Calu3 (cell line): ENCODE measurements at regions not wholly inside any gene's neighbourhood (a gene's known extent, or its start where the extent isn't known, plus 50 kb on each side); places are given as distances from the start of the nearest gene placed in this dataset.
"Not testable (repeated sequence)": the region's sequence is repeated elsewhere in the genome, so short reads cannot be mapped to it uniquely, and the experiment has no call there.

Experiments used
- BruUV-seq: library from RNA; stranded (reverse); fragments of 400-500 nt; replicated peaks from 2 replicates; lab custom pipeline; 2021; lab: Mats Ljungman, UMichigan
- CTCF ChIA-PET: fragments of 300-600 bp; sonication (Branson Sonifier 250); formaldehyde crosslinking; loops from one replicate; lab custom pipeline; 2022; ENCODE audit warnings: antibody characterized with exemption; lab: Charles Lee
- DNase-seq: peaks from one replicate; pipeline ENCODE4 v3.0.0; 2022
- H3K27ac Mint-ChIP-seq: one replicate; pipeline ENCODE4 v1.8.0; 2022; ENCODE audit warnings: mixed read lengths; ENCODE audit not compliant: unreplicated experiment
- H3K27me3 Mint-ChIP-seq: one replicate; pipeline ENCODE4 v1.8.0; 2022; ENCODE audit warnings: mixed read lengths; ENCODE audit not compliant: unreplicated experiment
- H3K36me3 Mint-ChIP-seq: one replicate; pipeline ENCODE4 v1.8.0; 2022; ENCODE audit warnings: mild to moderate bottlenecking, moderate library complexity, mixed read lengths; ENCODE audit not compliant: insufficient read depth, unreplicated experiment
- H3K4me1 Mint-ChIP-seq: one replicate; pipeline ENCODE4 v1.8.0; 2022; ENCODE audit warnings: mild to moderate bottlenecking, low read depth, mixed read lengths; ENCODE audit not compliant: unreplicated experiment
- H3K4me3 Mint-ChIP-seq: one replicate; pipeline ENCODE4 v1.8.0; 2022; ENCODE audit warnings: mild to moderate bottlenecking, low read depth, moderate library complexity, mixed read lengths; ENCODE audit not compliant: unreplicated experiment
- H3K9me3 Mint-ChIP-seq: one replicate; pipeline ENCODE4 v1.8.0; 2022; ENCODE audit warnings: low read depth, mixed read lengths; ENCODE audit not compliant: unreplicated experiment
- CTCF ChIP-seq: fragments of 200-600 bp; IDR thresholded peaks from one replicate; pipeline ENCODE4 v1.8.0; 2022; ENCODE audit warnings: antibody characterized with exemption; ENCODE audit not compliant: unreplicated experiment
- intact Hi-C: fragments of 100-400 bp; cut with micrococcal nuclease; formaldehyde crosslinking; loops from one replicate; pipeline ENCODE4 v1.10.0; 2022; ENCODE audit not compliant: unreplicated experiment

- intact Hi-C loops, result no loop called here
- H3K9me3 Mint-ChIP-seq, result peaks cover 3% of the 10 kb centered on the region
- no peak for DNase-seq
- CTCF ChIA-PET, result no interaction called here
- H3K4me1 Mint-ChIP-seq, result no peaks in the 10 kb centered on the region
- no TSS peak for BruUV-seq
- no peak for TF ChIP-seq CTCF
- no peak overlapping the region for H3K27ac Mint-ChIP-seq
- H3K36me3 Mint-ChIP-seq, result no peaks in the 10 kb centered on the region
- H3K4me3 Mint-ChIP-seq, result no peak overlapping the region
- peaks cover 16% of the 10 kb centered on the region for H3K27me3 Mint-ChIP-seq
These were observed 193.7 kb upstream of the PIEZO2 start for GRCh38 chr18:11343096-11343495.

- DNase-seq, H3K4me1 Mint-ChIP-seq, CTCF ChIA-PET, BruUV-seq, H3K27ac Mint-ChIP-seq, H3K9me3 Mint-ChIP-seq, H3K36me3 Mint-ChIP-seq, H3K4me3 Mint-ChIP-seq, intact Hi-C loops: not testable (repeated sequence)
- H3K27me3 Mint-ChIP-seq, result peaks cover 14% of the 10 kb centered on the region
These were observed 192.7 kb upstream of the PIEZO2 start for GRCh38 chr18:11342115-11342514.

GRCh38 chr18:11339188-11339775 lies 189.9 kb upstream of the PIEZO2 start:
- intact Hi-C loops, result no loop called here
- no peak overlapping the region for H3K4me3 Mint-ChIP-seq
- no peaks in the 10 kb centered on the region for H3K4me1 Mint-ChIP-seq
- CTCF ChIA-PET, result interaction anchor here (0.5 to 1.5 kb wide), 2 partner anchors 26 to 68 kb away, joined by 3 to 4 read pairs; no protein-coding TSS in a partner anchor
- H3K27me3 Mint-ChIP-seq, result peaks cover 14% of the 10 kb centered on the region
- peaks cover 3% of the 10 kb centered on the region for H3K9me3 Mint-ChIP-seq
- BruUV-seq, result no TSS peak
- no peaks in the 10 kb centered on the region for H3K36me3 Mint-ChIP-seq
- DNase-seq, result no peak
- TF ChIP-seq CTCF, result no peak
- H3K27ac Mint-ChIP-seq, result no peak overlapping the region

GRCh38 chr18:11336241-11336640 lies 186.9 kb upstream of the PIEZO2 start:
- TF ChIP-seq CTCF, result no peak
- no peak for DNase-seq
- Mint-ChIP-seq H3K4me3 (no peak overlapping the region), H3K27ac (no peak overlapping the region), H3K4me1 (no peaks in the 10 kb centered on the region), H3K27me3 (no peaks in the 10 kb centered on the region), H3K36me3 (no peaks in the 10 kb centered on the region), H3K9me3 (no peaks in the 10 kb centered on the region)
- CTCF ChIA-PET, result no interaction called here
- intact Hi-C loops, result no loop called here
- BruUV-seq, result no TSS peak

GRCh38 chr18:11327391-11328009 lies 178.1 kb upstream of the PIEZO2 start:
- TF ChIP-seq CTCF, result no peak
- H3K4me1 Mint-ChIP-seq, result peaks cover 12% of the 10 kb centered on the region
- H3K4me3 Mint-ChIP-seq, result no peak overlapping the region

More at GRCh38 chr18:11327391-11328009, 178.1 kb upstream of the PIEZO2 start:
- no peak for DNase-seq
- no TSS peak for BruUV-seq
- intact Hi-C loops, result no loop called here
- CTCF ChIA-PET, result no interaction called here
- Mint-ChIP-seq H3K36me3 (peaks cover 4% of the 10 kb centered on the region), H3K27me3 (no peaks in the 10 kb centered on the region), H3K27ac (no peak overlapping the region), H3K9me3 (no peaks in the 10 kb centered on the region)
